Erythroblast (primary cell): ENCODE measurements at regions not wholly inside any gene's neighbourhood (a gene's known extent, or its start where the extent isn't known, plus 50 kb on each side); places are given as distances from the start of the nearest gene placed in this dataset.
"Not testable (repeated sequence)": the region's sequence is repeated elsewhere in the genome, so short reads cannot be mapped to it uniquely, and the experiment has no call there.

ENCODE experiments used
- DNase-seq, 2 experiments: peaks; one replicate each; lab custom pipeline; 2025; lab: John Stamatoyannopoulos, UW
- GATA1 ChIP-seq: IDR thresholded peaks from 2 replicates; pipeline ENCODE4 v1.6.1; 2011; ENCODE audit warnings: low read depth, mild to moderate bottlenecking, control low read depth, low read length, moderate library complexity
- POLR2A ChIP-seq: IDR thresholded peaks from 2 replicates; pipeline ENCODE4 v1.6.1; 2011; ENCODE audit warnings: mild to moderate bottlenecking, low read length

- TF ChIP-seq POLR2A (no peak), GATA1 (no peak)
- no peak for DNase-seq
Measured at GRCh38 chr2:176414641-176415040, 145.4 kb downstream of the MTX2 start.

GRCh38 chr2:176415174-176415895, 146.1 kb downstream of the MTX2 start:
- DNase-seq, result no peak
- TF ChIP-seq GATA1, result no peak
- TF ChIP-seq POLR2A, result no peak

- TF ChIP-seq GATA1 (no peak), POLR2A (no peak)
- no peak for DNase-seq
Measured at GRCh38 chr2:176415937-176416499, 146.8 kb downstream of the MTX2 start.

- no peak for DNase-seq
- TF ChIP-seq GATA1 (no peak), POLR2A (no peak)
Measured at GRCh38 chr2:176418768-176419167, 149.5 kb downstream of the MTX2 start.

- TF ChIP-seq GATA1, result no peak
- no peak for TF ChIP-seq POLR2A
- DNase-seq, result no peak
Measured at GRCh38 chr2:176419591-176420071, 150.4 kb downstream of the MTX2 start.

GRCh38 chr2:176421297-176422050, 152.2 kb downstream of the MTX2 start:
- TF ChIP-seq GATA1 (no peak), POLR2A (no peak)
- DNase-seq, result no peak

GRCh38 chr2:176423819-176424218, 154.6 kb downstream of the MTX2 start:
- DNase-seq, result no peak
- no peak for TF ChIP-seq POLR2A
- no peak for TF ChIP-seq GATA1

GRCh38 chr2:176424746-176425145, 155.5 kb downstream of the MTX2 start:
- TF ChIP-seq POLR2A (no peak), GATA1 (no peak)
- DNase-seq, result no peak

DNA sequence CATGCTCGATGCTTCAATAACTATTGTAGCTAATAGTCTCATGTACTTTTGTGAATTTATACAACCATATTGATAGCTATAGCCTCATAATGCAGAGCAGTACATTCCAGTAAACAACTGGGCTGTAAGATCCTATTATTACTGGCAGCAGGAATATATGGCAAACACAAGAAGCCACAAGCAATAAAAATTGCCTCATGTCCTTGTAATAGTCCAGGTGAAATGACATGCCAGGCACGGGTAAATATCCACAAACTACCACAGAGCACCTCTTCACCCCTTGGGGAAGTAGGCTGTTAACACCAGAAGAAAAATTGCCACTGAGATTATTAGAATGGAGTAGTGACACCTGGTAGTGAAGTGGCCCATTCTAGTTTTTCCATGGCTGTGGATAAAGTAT, 158.3 kb downstream of the MTX2 start:
- no peak for TF ChIP-seq GATA1
- TF ChIP-seq POLR2A, result no peak
- DNase-seq, result no peak

GRCh38 chr2:176428944-176429469, 159.8 kb downstream of the MTX2 start:
- DNase-seq, result not testable (repeated sequence)

GRCh38 chr2:176432434-176432833, 163.2 kb downstream of the MTX2 start:
- DNase-seq, result no peak
- TF ChIP-seq GATA1 (no peak), POLR2A (no peak)

DNA sequence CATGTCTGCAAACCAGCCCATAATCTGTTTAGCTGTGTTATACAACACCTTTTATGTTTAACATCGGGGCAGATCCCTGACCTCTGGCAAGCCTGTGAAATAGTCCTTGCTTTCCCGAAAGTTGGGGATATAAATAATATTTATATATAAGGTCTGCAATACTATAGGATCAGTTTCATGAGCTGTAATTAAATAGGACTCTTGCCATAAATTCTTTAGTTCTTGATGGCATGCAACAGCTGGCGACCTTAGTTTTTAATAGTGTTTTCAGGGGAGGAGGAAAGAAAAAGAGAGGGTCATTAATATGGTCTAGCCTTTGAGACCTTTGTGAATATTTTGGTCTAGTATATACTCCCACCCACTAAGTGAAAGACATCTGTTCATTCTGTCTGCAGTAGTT, 166.5 kb downstream of the MTX2 start:
- DNase-seq, result no peak
- TF ChIP-seq GATA1 (no peak), POLR2A (no peak)

- DNase-seq, result no peak
- TF ChIP-seq POLR2A (no peak), GATA1 (no peak)
Measured at GRCh38 chr2:176443946-176444345, 174.7 kb downstream of the MTX2 start.

DNA sequence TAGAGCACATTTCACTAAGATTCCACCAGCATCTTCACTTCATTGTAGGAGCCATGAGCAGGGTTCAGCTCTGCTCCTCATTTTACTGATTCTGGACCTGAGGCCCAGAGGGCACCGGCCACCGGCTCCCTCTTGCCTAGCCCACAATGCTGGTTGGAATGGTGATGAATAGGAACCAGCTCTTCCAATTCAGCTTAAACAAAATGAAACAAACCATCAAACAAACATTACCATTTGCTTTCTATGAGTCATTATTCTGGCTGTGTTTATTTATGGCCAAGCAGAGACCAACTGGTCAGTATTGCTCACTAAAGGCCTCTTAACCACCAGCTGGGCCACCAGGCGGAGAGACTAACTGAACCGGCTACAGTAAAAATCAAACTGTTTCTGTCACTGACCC, 176.7 kb downstream of the MTX2 start:
- no peak for TF ChIP-seq POLR2A
- no peak for TF ChIP-seq GATA1
- DNase-seq, result no peak
